ENCODE measurements at regions not wholly inside any gene's neighbourhood (a gene's known extent, or its start where the extent isn't known, plus 50 kb on each side); places are given as distances from the start of the nearest gene placed in this dataset.
A peak's percentile ranks its signal among the peaks of the same experiment; 100 is the strongest.
"Not testable (repeated sequence)": the region's sequence is repeated elsewhere in the genome, so short reads cannot be mapped to it uniquely, and the experiment has no call there.

- 55% methylated on average over 1 of the region's 1 CpG for WGBS (ENCODE audit: insufficient coverage)
- DNase-seq = no peak
- no peaks in the 10 kb centered on the region for H3K36me3 ChIP-seq (ENCODE audit: control insufficient read depth, insufficient read depth, low read length)
- no peak overlapping the region for H3K4me3 ChIP-seq (ENCODE audit: low read length)
- H3K27ac ChIP-seq (ENCODE audit: low read length) = no peak overlapping the region
- H3K4me1 ChIP-seq (ENCODE audit: control insufficient read depth, insufficient read depth, low read length) = no peaks in the 10 kb centered on the region
- peaks cover 3% of the 10 kb centered on the region for H3K9me3 ChIP-seq (replicated peaks; ENCODE audit: control insufficient read depth, low read depth, low read length)
- H3K27me3 ChIP-seq (ENCODE audit: control insufficient read depth, insufficient read depth, low read length) = no peaks in the 10 kb centered on the region
These were observed 60.3 kb upstream of the KCNK2 start for GRCh38 chr1:215022204-215022603.

- DNase-seq = peak; percentile 13
- WGBS (ENCODE audit: insufficient coverage) = no CpG with 5 or more reads among the region's 1 CpG
- H3K27me3 ChIP-seq (ENCODE audit: control insufficient read depth, insufficient read depth, low read length) = no peaks in the 10 kb centered on the region
These were observed 59.8 kb upstream of the KCNK2 start for GRCh38 chr1:215022741-215023141.

GRCh38 chr1:215023155-215023832, 59.2 kb upstream of the KCNK2 start:
- Histone ChIP-seq H3K27ac (ENCODE audit: low read length) (no peak overlapping the region), H3K4me1 (ENCODE audit: control insufficient read depth, insufficient read depth, low read length) (no peaks in the 10 kb centered on the region), H3K9me3 (replicated peaks; ENCODE audit: control insufficient read depth, low read depth, low read length) (peaks cover 3% of the 10 kb centered on the region), H3K36me3 (ENCODE audit: control insufficient read depth, insufficient read depth, low read length) (no peaks in the 10 kb centered on the region), H3K4me3 (ENCODE audit: low read length) (no peak overlapping the region), H3K27me3 (ENCODE audit: control insufficient read depth, insufficient read depth, low read length) (no peaks in the 10 kb centered on the region)
- WGBS (ENCODE audit: insufficient coverage) = 44% methylated on average over 3 of the region's 4 CpGs
- peak; percentile 22 for DNase-seq

More at GRCh38 chr1:215022741-215023141, 59.8 kb upstream of the KCNK2 start:
- Histone ChIP-seq H3K9me3 (replicated peaks; ENCODE audit: control insufficient read depth, low read depth, low read length) (peaks cover 3% of the 10 kb centered on the region), H3K4me1 (ENCODE audit: control insufficient read depth, insufficient read depth, low read length) (no peaks in the 10 kb centered on the region), H3K27ac (ENCODE audit: low read length) (no peak overlapping the region), H3K4me3 (ENCODE audit: low read length) (no peak overlapping the region), H3K36me3 (ENCODE audit: control insufficient read depth, insufficient read depth, low read length) (no peaks in the 10 kb centered on the region)

- H3K4me3 ChIP-seq (ENCODE audit: low read length) = no peak overlapping the region
- DNase-seq = no peak
- no CpG with 5 or more reads among the region's 4 CpGs for WGBS (ENCODE audit: insufficient coverage)
- H3K4me1 ChIP-seq (ENCODE audit: control insufficient read depth, insufficient read depth, low read length) = no peaks in the 10 kb centered on the region
- no peaks in the 10 kb centered on the region for H3K27me3 ChIP-seq (ENCODE audit: control insufficient read depth, insufficient read depth, low read length)
- H3K9me3 ChIP-seq (replicated peaks; ENCODE audit: control insufficient read depth, low read depth, low read length) = no peaks in the 10 kb centered on the region
- no peak overlapping the region for H3K27ac ChIP-seq (ENCODE audit: low read length)
- no peaks in the 10 kb centered on the region for H3K36me3 ChIP-seq (ENCODE audit: control insufficient read depth, insufficient read depth, low read length)
These were observed 53.6 kb upstream of the KCNK2 start for GRCh38 chr1:215028954-215029353.

- not testable (repeated sequence) for H3K9me3 ChIP-seq (replicated peaks; ENCODE audit: control insufficient read depth, low read depth, low read length); H3K4me1 ChIP-seq (ENCODE audit: control insufficient read depth, insufficient read depth, low read length); H3K4me3 ChIP-seq (ENCODE audit: low read length); H3K36me3 ChIP-seq (ENCODE audit: control insufficient read depth, insufficient read depth, low read length); DNase-seq; H3K27ac ChIP-seq (ENCODE audit: low read length); H3K27me3 ChIP-seq (ENCODE audit: control insufficient read depth, insufficient read depth, low read length)
- WGBS (ENCODE audit: insufficient coverage) = no CpG with 5 or more reads among the region's 6 CpGs
These were observed 52.0 kb upstream of the KCNK2 start for GRCh38 chr1:215030581-215030980.

GRCh38 chr1:215031392-215031791, 51.1 kb upstream of the KCNK2 start:
- Histone ChIP-seq H3K27me3 (ENCODE audit: control insufficient read depth, insufficient read depth, low read length) (no peaks in the 10 kb centered on the region), H3K4me3 (ENCODE audit: low read length) (no peak overlapping the region), H3K4me1 (ENCODE audit: control insufficient read depth, insufficient read depth, low read length) (no peaks in the 10 kb centered on the region), H3K36me3 (ENCODE audit: control insufficient read depth, insufficient read depth, low read length) (no peaks in the 10 kb centered on the region), H3K27ac (ENCODE audit: low read length) (no peak overlapping the region), H3K9me3 (replicated peaks; ENCODE audit: control insufficient read depth, low read depth, low read length) (no peaks in the 10 kb centered on the region)
- no peak for DNase-seq

Measured in muscle of leg (tissue), 3 donors.